Trophoblast cell (in vitro differentiated cells and primary cell): ENCODE measurements at regions not wholly inside any gene's neighbourhood (a gene's known extent, or its start where the extent isn't known, plus 50 kb on each side); places are given as distances from the start of the nearest gene placed in this dataset.

Experiments used
- DNase-seq, 2 donors: peaks; one replicate each; pipeline ENCODE4 v3.0.0-alpha.2; 2016
- H2AFZ ChIP-seq: 2 replicates; pipeline ENCODE4 v1.6.1; 2013; ENCODE audit warnings: low read length, moderate library complexity, mild to moderate bottlenecking; ENCODE audit not compliant: insufficient read depth, poor library complexity
- H2AK5ac ChIP-seq: 2 replicates; pipeline ENCODE4 v1.6.1; 2013; ENCODE audit warnings: mild to moderate bottlenecking, low read length
- H2BK120ac ChIP-seq: 2 replicates; pipeline ENCODE4 v1.6.1; 2013; ENCODE audit warnings: low read length, mild to moderate bottlenecking, moderate library complexity; ENCODE audit not compliant: insufficient read depth, poor library complexity
- H2BK12ac ChIP-seq: 2 replicates; pipeline ENCODE4 v1.6.1; 2013; ENCODE audit warnings: mild to moderate bottlenecking, low read length, moderate library complexity
- H2BK5ac ChIP-seq: 2 replicates; pipeline ENCODE4 v1.6.1; 2013; ENCODE audit warnings: low read length, low read depth, moderate library complexity, mild to moderate bottlenecking; ENCODE audit not compliant: poor library complexity
- H3K14ac ChIP-seq: 2 replicates; pipeline ENCODE4 v1.6.1; 2013; ENCODE audit warnings: mild to moderate bottlenecking, low read length
- H3K18ac ChIP-seq: 2 replicates; pipeline ENCODE4 v1.6.1; 2013; ENCODE audit warnings: mild to moderate bottlenecking, low read length
- H3K23ac ChIP-seq: 2 replicates; pipeline ENCODE4 v1.6.1; 2013; ENCODE audit warnings: low read length
- H3K27ac ChIP-seq: 2 replicates; pipeline ENCODE4 v1.5.1; 2013; ENCODE audit warnings: low read depth, mild to moderate bottlenecking, inconsistent platforms, low read length, moderate library complexity
- H3K27me3 ChIP-seq: 2 replicates; pipeline ENCODE4 v1.6.1; 2013; ENCODE audit warnings: inconsistent platforms, mild to moderate bottlenecking, low read length, moderate library complexity; ENCODE audit not compliant: insufficient read depth
- H3K36me3 ChIP-seq, 2 experiments: 1 replicate in 1 of 2; 2 replicates in 1 of 2; pipeline ENCODE4 v1.6.1; 2013; ENCODE audit warnings: low read length in 2 of 2, mild to moderate bottlenecking in 2 of 2, moderate library complexity in 1 of 2; ENCODE audit not compliant: insufficient read depth in 2 of 2, control insufficient read depth in 1 of 2
- H3K4ac ChIP-seq: 2 replicates; pipeline ENCODE4 v1.6.1; 2013; ENCODE audit warnings: low read depth, mild to moderate bottlenecking, low read length, moderate library complexity
- H3K4me1 ChIP-seq, 2 experiments: 1 replicate in 1 of 2; 2 replicates in 1 of 2; pipeline ENCODE4 v1.6.1; 2013; ENCODE audit warnings: low read length in 2 of 2, mild to moderate bottlenecking in 2 of 2, moderate library complexity in 1 of 2; ENCODE audit not compliant: insufficient read depth in 2 of 2, control insufficient read depth in 1 of 2
- H3K4me2 ChIP-seq: 2 replicates; pipeline ENCODE4 v1.6.1; 2013; ENCODE audit warnings: inconsistent platforms, mild to moderate bottlenecking, low read length, moderate library complexity
- H3K4me3 ChIP-seq: 2 replicates; pipeline ENCODE4 v1.5.1; 2013; ENCODE audit warnings: mild to moderate bottlenecking, low read depth, low read length, inconsistent platforms
- H3K79me1 ChIP-seq: one replicate; pipeline ENCODE4 v1.6.1; 2013; ENCODE audit warnings: low read length
- H3K79me2 ChIP-seq: 2 replicates; pipeline ENCODE4 v1.6.1; 2013; ENCODE audit warnings: low read length, mild to moderate bottlenecking; ENCODE audit not compliant: control insufficient read depth, insufficient read depth, poor library complexity
- H3K9ac ChIP-seq: 2 replicates; pipeline ENCODE4 v1.6.1; 2013; ENCODE audit warnings: mild to moderate bottlenecking, low read length
- H3K9me3 ChIP-seq: 2 replicates; pipeline ENCODE4 v1.6.1; 2013; ENCODE audit warnings: low read depth, mild to moderate bottlenecking, control low read depth, inconsistent platforms, low read length; ENCODE audit not compliant: insufficient read depth
- H4K12ac ChIP-seq: 2 replicates; pipeline ENCODE4 v1.6.1; 2013; ENCODE audit warnings: low read depth, mild to moderate bottlenecking, low read length, moderate library complexity
- H4K8ac ChIP-seq: 2 replicates; pipeline ENCODE4 v1.6.1; 2013; ENCODE audit warnings: low read depth, mild to moderate bottlenecking, low read length, moderate library complexity
- H4K91ac ChIP-seq: one replicate; pipeline ENCODE4 v1.6.1; 2013; ENCODE audit warnings: low read depth, mild to moderate bottlenecking, low read length, moderate library complexity
- WGBS: extraction: QIAGEN DNeasy Blood & Tissue Kit; methylation state at CpG from one replicate; pipeline ENCODE4 v1.1.7; 2013; ENCODE audit warnings: missing lambda C conversion rate; ENCODE audit not compliant: insufficient read length, insufficient coverage; ENCODE audit errors: extremely low coverage; 5-methylcytosine and 5-hydroxymethylcytosine counted together

GRCh38 chr5:63306909-63307308 lies 655.3 kb downstream of the HTR1A start:
- Histone ChIP-seq H3K79me1 (no peaks in the 10 kb centered on the region), H3K9ac (no peak overlapping the region), H3K9me3 (no peaks in the 10 kb centered on the region), H3K4me3 (no peak overlapping the region), H3K23ac (no peak overlapping the region), H3K4ac (no peak overlapping the region), H3K27ac (no peak overlapping the region), H3K4me2 (no peak overlapping the region), H3K14ac (no peak overlapping the region), H2AK5ac (no peak overlapping the region), H2BK120ac (no peak overlapping the region), H3K18ac (no peak overlapping the region), H3K27me3 (no peaks in the 10 kb centered on the region), H4K8ac (no peak overlapping the region), H3K79me2 (no peaks in the 10 kb centered on the region), H4K12ac (no peak overlapping the region), H3K36me3 (no peaks in the 10 kb centered on the region), H2BK5ac (no peak overlapping the region), H2AFZ (no peak overlapping the region), H2BK12ac (no peak overlapping the region), H4K91ac (no peak overlapping the region), H3K4me1 (no peaks in the 10 kb centered on the region)
- DNase-seq = no peak
- no CpG with 5 or more reads among the region's 1 CpG for WGBS

DNA sequence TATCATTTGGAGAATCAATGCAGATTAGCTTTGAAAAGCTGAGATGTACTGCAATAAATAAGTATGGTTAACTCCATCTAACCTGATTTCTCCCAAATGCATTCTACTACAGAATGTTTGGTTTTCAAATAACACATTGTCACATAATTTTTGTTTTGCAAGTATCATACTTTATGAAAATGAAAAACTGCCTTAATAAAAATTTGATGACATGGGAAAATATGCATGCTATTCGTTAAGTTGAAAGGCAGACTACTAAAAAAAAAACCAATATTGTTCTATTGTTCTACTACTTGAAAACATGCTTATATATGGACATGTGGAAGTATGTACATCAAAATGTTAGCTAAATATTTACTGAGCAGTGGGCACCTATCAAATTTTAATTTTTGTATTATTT lies 668.9 kb downstream of the HTR1A start:
- Histone ChIP-seq H3K23ac (no peak overlapping the region), H3K4me1 (no peaks in the 10 kb centered on the region), H3K27ac (no peak overlapping the region), H3K79me1 (no peaks in the 10 kb centered on the region), H3K27me3 (no peaks in the 10 kb centered on the region), H3K18ac (no peak overlapping the region), H4K12ac (no peak overlapping the region), H3K4me2 (no peak overlapping the region), H2AK5ac (no peak overlapping the region), H2BK5ac (no peak overlapping the region), H3K9me3 (no peaks in the 10 kb centered on the region), H3K36me3 (no peaks in the 10 kb centered on the region), H2BK12ac (no peak overlapping the region), H3K9ac (no peak overlapping the region), H3K4me3 (no peak overlapping the region), H2BK120ac (no peak overlapping the region), H4K91ac (no peak overlapping the region), H4K8ac (no peak overlapping the region), H3K79me2 (no peaks in the 10 kb centered on the region), H3K14ac (no peak overlapping the region), H2AFZ (no peak overlapping the region), H3K4ac (no peak overlapping the region)
- WGBS = no CpG with 5 or more reads among the region's 1 CpG
- no peak for DNase-seq

- no peak overlapping the region for H2BK12ac ChIP-seq
- no peak overlapping the region for H2AK5ac ChIP-seq
- H3K23ac ChIP-seq = no peak overlapping the region
- no peak for DNase-seq
- no peak overlapping the region for H4K91ac ChIP-seq
- no CpG with 5 or more reads among the region's 4 CpGs for WGBS
- H3K18ac ChIP-seq = no peak overlapping the region
- H3K27ac ChIP-seq = no peak overlapping the region
- H3K4me3 ChIP-seq = no peak overlapping the region
- H3K79me1 ChIP-seq = no peaks in the 10 kb centered on the region
- no peak overlapping the region for H3K14ac ChIP-seq
- no peak overlapping the region for H3K4ac ChIP-seq
- H3K36me3 ChIP-seq = no peaks in the 10 kb centered on the region
- no peaks in the 10 kb centered on the region for H3K4me1 ChIP-seq
- no peak overlapping the region for H4K8ac ChIP-seq
- no peaks in the 10 kb centered on the region for H3K79me2 ChIP-seq
- no peaks in the 10 kb centered on the region for H3K27me3 ChIP-seq
- no peaks in the 10 kb centered on the region for H3K9me3 ChIP-seq
- no peak overlapping the region for H2BK120ac ChIP-seq
- H3K9ac ChIP-seq = no peak overlapping the region
- H2BK5ac ChIP-seq = no peak overlapping the region
- H2AFZ ChIP-seq = no peak overlapping the region
- no peak overlapping the region for H4K12ac ChIP-seq
- H3K4me2 ChIP-seq = no peak overlapping the region
Measured at GRCh38 chr5:63286724-63287123, 675.5 kb downstream of the HTR1A start.

DNA sequence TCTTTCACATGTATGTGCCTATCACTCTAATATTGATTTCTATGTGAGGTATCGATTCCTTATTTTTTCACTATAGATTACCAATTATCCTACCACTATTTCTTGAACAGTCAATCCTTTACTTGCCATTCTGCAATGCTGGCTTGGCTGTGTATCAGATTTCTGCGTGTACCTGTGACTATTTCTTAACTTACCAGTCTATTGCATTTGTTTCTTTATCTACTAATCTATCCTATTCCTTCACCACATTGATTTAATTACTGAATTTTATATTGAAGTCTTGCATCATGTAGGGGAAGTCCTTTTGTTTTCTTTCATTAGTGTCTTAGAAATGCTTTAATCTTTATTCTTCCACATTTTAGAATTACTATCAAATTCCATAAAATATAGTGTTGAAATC lies 684.8 kb downstream of the LRRC70 start:
- H3K4me3 ChIP-seq = no peak overlapping the region
- DNase-seq = no peak
- no peak overlapping the region for H3K18ac ChIP-seq
- H3K27ac ChIP-seq = no peak overlapping the region
- H3K27me3 ChIP-seq = no peaks in the 10 kb centered on the region
- no peak overlapping the region for H2BK5ac ChIP-seq
- H3K23ac ChIP-seq = no peak overlapping the region
- H3K4me2 ChIP-seq = no peak overlapping the region
- no peaks in the 10 kb centered on the region for H3K79me1 ChIP-seq
- no peak overlapping the region for H4K91ac ChIP-seq
- no peak overlapping the region for H2BK12ac ChIP-seq
- H4K12ac ChIP-seq = no peak overlapping the region
- no peaks in the 10 kb centered on the region for H3K4me1 ChIP-seq
- H2BK120ac ChIP-seq = no peak overlapping the region
- no peak overlapping the region for H2AK5ac ChIP-seq
- no peaks in the 10 kb centered on the region for H3K79me2 ChIP-seq
- no peak overlapping the region for H3K14ac ChIP-seq
- no peaks in the 10 kb centered on the region for H3K9me3 ChIP-seq
- no CpG with 5 or more reads among the region's 2 CpGs for WGBS
- H3K4ac ChIP-seq = no peak overlapping the region
- H3K9ac ChIP-seq = no peak overlapping the region
- H3K36me3 ChIP-seq = no peaks in the 10 kb centered on the region
- no peak overlapping the region for H4K8ac ChIP-seq
- no peak overlapping the region for H2AFZ ChIP-seq
